Esophagus squamous epithelium (tissue), 4 donors: ENCODE measurements at regions not wholly inside any gene's neighbourhood (a gene's known extent, or its start where the extent isn't known, plus 50 kb on each side); places are given as distances from the start of the nearest gene placed in this dataset.

ENCODE experiments used
- POLR2A ChIP-seq, 4 donors: fragments of 450-650 bp; IDR thresholded peaks; one replicate each; pipeline ENCODE4 v1.6.1; 2017; ENCODE audit warnings: antibody characterized with exemption in 4 of 4, mild to moderate bottlenecking in 4 of 4, moderate library complexity in 3 of 4
- TF ChIP-seq, protein P1 (sequence below), 6 experiments: fragments of 450-650 bp in 4 of 6; fragments of 200-600 bp in 2 of 6; sonication (generic) in 2 of 6; IDR thresholded peaks; one replicate each; pipeline ENCODE4 v1.5.1; 2016 to 2019; ENCODE audit warnings: antibody characterized with exemption in 6 of 6, mild to moderate bottlenecking in 4 of 6, moderate library complexity in 4 of 6

DNA sequence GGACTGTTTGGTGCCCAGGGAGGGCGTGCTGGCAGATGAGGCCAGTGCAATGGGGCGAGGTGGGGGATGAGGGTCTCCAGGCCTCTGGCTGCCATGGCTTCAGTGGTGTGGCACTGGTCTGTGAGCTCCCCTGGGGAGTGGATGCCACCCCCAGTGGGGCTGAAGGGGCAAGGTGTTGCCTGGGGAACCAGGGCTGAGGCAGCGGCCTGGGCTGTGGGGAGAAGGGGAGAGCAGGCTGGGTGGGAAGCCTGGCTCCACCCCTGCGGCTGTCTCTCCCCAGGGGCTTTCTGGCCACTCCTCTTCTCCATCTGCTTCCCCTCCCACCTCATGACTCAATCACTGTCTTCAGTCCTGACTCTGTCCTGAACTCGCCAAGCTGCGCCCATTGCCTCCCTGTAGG lies 88.4 kb upstream of the TLE3 start:
- TF ChIP-seq, protein P1, sequence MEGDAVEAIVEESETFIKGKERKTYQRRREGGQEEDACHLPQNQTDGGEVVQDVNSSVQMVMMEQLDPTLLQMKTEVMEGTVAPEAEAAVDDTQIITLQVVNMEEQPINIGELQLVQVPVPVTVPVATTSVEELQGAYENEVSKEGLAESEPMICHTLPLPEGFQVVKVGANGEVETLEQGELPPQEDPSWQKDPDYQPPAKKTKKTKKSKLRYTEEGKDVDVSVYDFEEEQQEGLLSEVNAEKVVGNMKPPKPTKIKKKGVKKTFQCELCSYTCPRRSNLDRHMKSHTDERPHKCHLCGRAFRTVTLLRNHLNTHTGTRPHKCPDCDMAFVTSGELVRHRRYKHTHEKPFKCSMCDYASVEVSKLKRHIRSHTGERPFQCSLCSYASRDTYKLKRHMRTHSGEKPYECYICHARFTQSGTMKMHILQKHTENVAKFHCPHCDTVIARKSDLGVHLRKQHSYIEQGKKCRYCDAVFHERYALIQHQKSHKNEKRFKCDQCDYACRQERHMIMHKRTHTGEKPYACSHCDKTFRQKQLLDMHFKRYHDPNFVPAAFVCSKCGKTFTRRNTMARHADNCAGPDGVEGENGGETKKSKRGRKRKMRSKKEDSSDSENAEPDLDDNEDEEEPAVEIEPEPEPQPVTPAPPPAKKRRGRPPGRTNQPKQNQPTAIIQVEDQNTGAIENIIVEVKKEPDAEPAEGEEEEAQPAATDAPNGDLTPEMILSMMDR (IDR thresholded peaks at IDR 0.05) = no peak
- no peak for TF ChIP-seq POLR2A (IDR thresholded peaks at IDR 0.05)
